Thymus (tissue), 11 donors: ENCODE measurements at regions not wholly inside any gene's neighbourhood (a gene's known extent, or its start where the extent isn't known, plus 50 kb on each side); places are given as distances from the start of the nearest gene placed in this dataset.

Experiments
- DNase-seq, 9 donors: peaks; one replicate each; pipeline ENCODE4 v3.0.0-alpha.2; 2013; ENCODE audit warnings: low spot score in 9 of 9, low read depth in 6 of 9, missing footprints in 1 of 9
- H3K27ac ChIP-seq, 2 donors: one replicate each; pipeline ENCODE4 v1.5.1; 2013; ENCODE audit warnings: control low read depth in 1 of 2, low read depth in 1 of 2, low read length in 1 of 2, mild to moderate bottlenecking in 1 of 2, moderate library complexity in 1 of 2
- H3K27me3 ChIP-seq, 2 donors: one replicate each; pipeline ENCODE4 v1.5.1; 2013; ENCODE audit warnings: low read length in 1 of 2; ENCODE audit not compliant: control insufficient read depth in 2 of 2, insufficient read depth in 1 of 2
- H3K36me3 ChIP-seq, 2 donors: one replicate each; pipeline ENCODE4 v1.5.1; 2013; ENCODE audit warnings: low read length in 1 of 2, mild to moderate bottlenecking in 1 of 2, moderate library complexity in 1 of 2; ENCODE audit not compliant: control insufficient read depth in 2 of 2, insufficient read depth in 2 of 2
- H3K4me1 ChIP-seq, 2 donors: one replicate each; pipeline ENCODE4 v1.5.1; 2013; ENCODE audit warnings: low read length in 2 of 2; ENCODE audit not compliant: control insufficient read depth in 2 of 2, insufficient read depth in 2 of 2
- H3K4me3 ChIP-seq, 2 donors: one replicate each; pipeline ENCODE4 v1.5.1; 2013; ENCODE audit warnings: low read length in 2 of 2, control low read depth in 1 of 2, mild to moderate bottlenecking in 1 of 2
- H3K9me3 ChIP-seq, 2 donors: one replicate each; pipeline ENCODE4 v1.5.1; 2013; ENCODE audit warnings: low read length in 1 of 2, mild to moderate bottlenecking in 1 of 2; ENCODE audit not compliant: control insufficient read depth in 2 of 2, insufficient read depth in 1 of 2
- WGBS: extraction: QIAGEN DNeasy Blood & Tissue Kit; methylation state at CpG from one replicate; pipeline ENCODE4 v1.1.7; 2013; 5-methylcytosine and 5-hydroxymethylcytosine counted together
- donor health status: healthy.

- Histone ChIP-seq H3K36me3 (no peaks in the 10 kb centered on the region), H3K4me3 (no peak overlapping the region), H3K4me1 (no peaks in the 10 kb centered on the region), H3K9me3 (no peaks in the 10 kb centered on the region), H3K27ac (no peak overlapping the region), H3K27me3 (no peaks in the 10 kb centered on the region)
- DNase-seq, result no peak
- 93% methylated on average over 9 of the region's 9 CpGs for WGBS
These were observed 390.1 kb downstream of the IRS2 start for GRCh38 chr13:109396266-109396665.

GRCh38 chr13:109395014-109395413, 391.4 kb downstream of the IRS2 start:
- H3K36me3 ChIP-seq, result no peaks in the 10 kb centered on the region
- H3K27me3 ChIP-seq, result no peaks in the 10 kb centered on the region
- H3K9me3 ChIP-seq, result no peaks in the 10 kb centered on the region
- no peak overlapping the region for H3K4me3 ChIP-seq
- no peak overlapping the region for H3K27ac ChIP-seq
- H3K4me1 ChIP-seq, result no peaks in the 10 kb centered on the region
- DNase-seq, result no peak
- WGBS, result 84% methylated on average over 5 of the region's 5 CpGs

GRCh38 chr13:109394311-109394988, 391.9 kb downstream of the IRS2 start:
- H3K27ac ChIP-seq, result no peak overlapping the region
- no peaks in the 10 kb centered on the region for H3K27me3 ChIP-seq
- WGBS, result 95% methylated on average over 8 of the region's 8 CpGs
- H3K4me1 ChIP-seq, result no peaks in the 10 kb centered on the region
- H3K9me3 ChIP-seq, result no peaks in the 10 kb centered on the region
- H3K4me3 ChIP-seq, result no peak overlapping the region
- no peak for DNase-seq
- no peaks in the 10 kb centered on the region for H3K36me3 ChIP-seq

- WGBS, result 40% methylated on average over 1 of the region's 1 CpG
- no peaks in the 10 kb centered on the region for H3K9me3 ChIP-seq
- no peaks in the 10 kb centered on the region for H3K27me3 ChIP-seq
- H3K4me3 ChIP-seq, result no peak overlapping the region
- no peak overlapping the region for H3K27ac ChIP-seq
- DNase-seq, result no peak
- H3K36me3 ChIP-seq, result no peaks in the 10 kb centered on the region
- no peaks in the 10 kb centered on the region for H3K4me1 ChIP-seq
These were observed 393.3 kb downstream of the IRS2 start for GRCh38 chr13:109393045-109393444.

GRCh38 chr13:109390391-109390790, 396.0 kb downstream of the IRS2 start:
- H3K27ac ChIP-seq, result no peak overlapping the region
- 92% methylated on average over 2 of the region's 2 CpGs for WGBS
- H3K4me3 ChIP-seq, result no peak overlapping the region
- H3K9me3 ChIP-seq, result no peaks in the 10 kb centered on the region
- no peaks in the 10 kb centered on the region for H3K27me3 ChIP-seq
- DNase-seq, result no peak
- no peaks in the 10 kb centered on the region for H3K36me3 ChIP-seq
- H3K4me1 ChIP-seq, result no peaks in the 10 kb centered on the region

- Histone ChIP-seq H3K36me3 (no peaks in the 10 kb centered on the region), H3K4me3 (no peak overlapping the region), H3K4me1 (no peaks in the 10 kb centered on the region), H3K27me3 (no peaks in the 10 kb centered on the region), H3K27ac (no peak overlapping the region), H3K9me3 (no peaks in the 10 kb centered on the region)
- 93% methylated on average over 8 of the region's 8 CpGs for WGBS
- DNase-seq, result no peak
These were observed 396.5 kb downstream of the IRS2 start for GRCh38 chr13:109389892-109390345.

GRCh38 chr13:109389456-109389855, 396.9 kb downstream of the IRS2 start:
- Histone ChIP-seq H3K9me3 (no peaks in the 10 kb centered on the region), H3K27ac (no peak overlapping the region), H3K27me3 (no peaks in the 10 kb centered on the region), H3K4me1 (no peaks in the 10 kb centered on the region), H3K4me3 (no peak overlapping the region), H3K36me3 (no peaks in the 10 kb centered on the region)
- WGBS, result 90% methylated on average over 5 of the region's 5 CpGs
- DNase-seq, result no peak

- WGBS, result 86% methylated on average over 7 of the region's 7 CpGs
- Histone ChIP-seq H3K4me1 (no peaks in the 10 kb centered on the region), H3K4me3 (no peak overlapping the region), H3K36me3 (no peaks in the 10 kb centered on the region), H3K27ac (no peak overlapping the region), H3K9me3 (no peaks in the 10 kb centered on the region), H3K27me3 (no peaks in the 10 kb centered on the region)
- no peak for DNase-seq
These were observed 398.9 kb downstream of the IRS2 start for GRCh38 chr13:109387471-109387870.

- no peak overlapping the region for H3K27ac ChIP-seq
- DNase-seq, result no peak
- H3K9me3 ChIP-seq, result no peaks in the 10 kb centered on the region
- H3K36me3 ChIP-seq, result no peaks in the 10 kb centered on the region
- H3K27me3 ChIP-seq, result no peaks in the 10 kb centered on the region
- 83% methylated on average over 7 of the region's 7 CpGs for WGBS
- H3K4me3 ChIP-seq, result no peak overlapping the region
- no peaks in the 10 kb centered on the region for H3K4me1 ChIP-seq
These were observed 401.2 kb downstream of the IRS2 start for GRCh38 chr13:109385242-109385560.
